SK-N-MC (cell line): ENCODE measurements at regions not wholly inside any gene's neighbourhood (a gene's known extent, or its start where the extent isn't known, plus 50 kb on each side); places are given as distances from the start of the nearest gene placed in this dataset.

Source experiments
- EZH2 ChIP-seq: fragments of 200-600 bp; sonication (generic); IDR thresholded peaks from one replicate; pipeline ENCODE4 v1.6.1; 2017; ENCODE audit warnings: antibody characterized with exemption
- FOXP2 ChIP-seq: optimal IDR thresholded peaks from 2 replicates; pipeline ENCODE3; 2011; ENCODE audit warnings: mild to moderate bottlenecking, moderate library complexity; ENCODE audit not compliant: insufficient read depth; ENCODE audit errors: extremely low read length, control extremely low read depth
- POLR2AphosphoS5 ChIP-seq: IDR thresholded peaks from 2 replicates; pipeline ENCODE4 v1.6.1; 2012; ENCODE audit warnings: mild to moderate bottlenecking, low read depth, low read length, borderline replicate concordance

- TF ChIP-seq EZH2 (no peak), POLR2AphosphoS5 (no peak), FOXP2 (no peak)
Measured at GRCh38 chrX:42384956-42385355, 393.0 kb downstream of the PPP1R2C start.
